ENCODE measurements at regions not wholly inside any gene's neighbourhood (a gene's known extent, or its start where the extent isn't known, plus 50 kb on each side); places are given as distances from the start of the nearest gene placed in this dataset.

- no peaks in the 10 kb centered on the region for H3K9me2 ChIP-seq (ENCODE audit: insufficient read depth)
- in situ Hi-C loops (cut with MboI): no loop called here
- H3K9ac ChIP-seq: no peak overlapping the region
- 2 to 7% methylated on average over 5 of the region's 5 CpGs for WGBS, 2 experiments (ENCODE audit: low coverage in 1 of 2, low lambda C conversion rate in 2 of 2, missing lambda C conversion rate in 2 of 2)
- no peak overlapping the region for H3K27ac ChIP-seq
- H3K36me3 ChIP-seq (ENCODE audit: low read depth): no peaks in the 10 kb centered on the region
- no peaks in the 10 kb centered on the region for H3K4me1 ChIP-seq (ENCODE audit: insufficient read depth)
- no peaks in the 10 kb centered on the region for H3F3A ChIP-seq (ENCODE audit: insufficient read depth)
- H3K9me3 ChIP-seq (ENCODE audit: low read depth): no peaks in the 10 kb centered on the region
- no peaks in the 10 kb centered on the region for H3K27me3 ChIP-seq (replicated peaks; ENCODE audit: insufficient read depth)
- H4K20me1 ChIP-seq (ENCODE audit: insufficient read depth): no peaks in the 10 kb centered on the region; the same call in 1 of the 2 replicates
- no peak overlapping the region for H3K4me3 ChIP-seq
- no peak for DNase-seq
- H2AFZ ChIP-seq: no peak overlapping the region
- H3K4me2 ChIP-seq (ENCODE audit: unreplicated experiment): no peak overlapping the region
- TF ChIP-seq EZH2phosphoT487 (IDR thresholded peaks at IDR 0.05; ENCODE audit: insufficient read depth, low read depth): no peak
- TF ChIP-seq EZH2 (IDR thresholded peaks at IDR 0.05; ENCODE audit: insufficient read depth, poor library complexity, severe bottlenecking): no peak
- H3K79me2 ChIP-seq (ENCODE audit: insufficient read depth): no peaks in the 10 kb centered on the region
Measured at GRCh38 chr4:175906384-175906783, 94.3 kb upstream of the GPM6A start.

DNA sequence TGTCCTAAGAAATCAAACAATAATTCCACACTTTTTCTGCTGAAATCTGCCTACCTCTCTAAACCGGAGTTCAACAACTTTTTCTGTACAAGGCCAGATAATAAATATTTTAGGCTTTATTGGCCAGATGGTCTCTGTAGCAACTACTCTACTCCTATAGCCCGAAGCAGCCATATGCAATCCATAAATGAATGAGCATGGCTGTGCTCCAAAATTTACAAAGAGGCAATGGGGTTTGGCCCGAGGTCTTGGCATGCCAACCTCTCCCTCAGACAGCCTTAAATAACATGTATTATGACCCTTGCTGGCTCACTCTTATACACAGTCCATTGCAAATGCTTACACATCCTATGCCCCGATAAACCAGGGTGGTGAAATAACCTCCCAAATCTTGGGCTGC lies 98.6 kb upstream of the GPM6A start:
- in situ Hi-C loops (cut with MboI): no loop called here
- H3K4me3 ChIP-seq: no peak overlapping the region
- no peaks in the 10 kb centered on the region for H3K4me1 ChIP-seq (ENCODE audit: insufficient read depth)
- 8 to 17% methylated on average over 4 of the region's 4 CpGs for WGBS, 2 experiments (ENCODE audit: low coverage in 1 of 2, low lambda C conversion rate in 2 of 2, missing lambda C conversion rate in 2 of 2)
- no peaks in the 10 kb centered on the region for H4K20me1 ChIP-seq (ENCODE audit: insufficient read depth)
- H3K9ac ChIP-seq: no peak overlapping the region
- H3K9me2 ChIP-seq (ENCODE audit: insufficient read depth): no peaks in the 10 kb centered on the region
- H3K79me2 ChIP-seq (ENCODE audit: insufficient read depth): no peaks in the 10 kb centered on the region
- H3K9me3 ChIP-seq (ENCODE audit: low read depth): no peaks in the 10 kb centered on the region
- no peaks in the 10 kb centered on the region for H3K36me3 ChIP-seq (ENCODE audit: low read depth)
- TF ChIP-seq EZH2 (IDR thresholded peaks at IDR 0.05; ENCODE audit: insufficient read depth, poor library complexity, severe bottlenecking): no peak
- no peak for TF ChIP-seq EZH2phosphoT487 (IDR thresholded peaks at IDR 0.05; ENCODE audit: insufficient read depth, low read depth)
- H3K27ac ChIP-seq: no peak overlapping the region
- no peak overlapping the region for H2AFZ ChIP-seq
- DNase-seq: no peak
- H3F3A ChIP-seq (ENCODE audit: insufficient read depth): no peaks in the 10 kb centered on the region
- no peaks in the 10 kb centered on the region for H3K27me3 ChIP-seq (replicated peaks; ENCODE audit: insufficient read depth)
- H3K4me2 ChIP-seq (ENCODE audit: unreplicated experiment): no peak overlapping the region

GRCh38 chr4:175916626-175917351 lies 104.7 kb upstream of the GPM6A start:
- Histone ChIP-seq H2AFZ (no peak overlapping the region), H3K27ac (no peak overlapping the region), H3K79me2 (ENCODE audit: insufficient read depth) (no peaks in the 10 kb centered on the region), H4K20me1 (ENCODE audit: insufficient read depth) (no peaks in the 10 kb centered on the region), H3K4me2 (ENCODE audit: unreplicated experiment) (no peak overlapping the region), H3K9me2 (ENCODE audit: insufficient read depth) (no peaks in the 10 kb centered on the region), H3K9me3 (ENCODE audit: low read depth) (no peaks in the 10 kb centered on the region), H3F3A (ENCODE audit: insufficient read depth) (no peaks in the 10 kb centered on the region), H3K27me3 (replicated peaks; ENCODE audit: insufficient read depth) (no peaks in the 10 kb centered on the region), H3K9ac (no peak overlapping the region), H3K4me1 (ENCODE audit: insufficient read depth) (no peaks in the 10 kb centered on the region), H3K4me3 (no peak overlapping the region), H3K36me3 (ENCODE audit: low read depth) (no peaks in the 10 kb centered on the region)
- TF ChIP-seq EZH2 (IDR thresholded peaks at IDR 0.05; ENCODE audit: insufficient read depth, poor library complexity, severe bottlenecking) (no peak), EZH2phosphoT487 (IDR thresholded peaks at IDR 0.05; ENCODE audit: insufficient read depth, low read depth) (no peak)
- no peak for DNase-seq
- in situ Hi-C loops (cut with MboI): no loop called here
- WGBS, 2 experiments (ENCODE audit: low coverage in 1 of 2, low lambda C conversion rate in 2 of 2, missing lambda C conversion rate in 2 of 2): 47 to 53% methylated on average over 6 of the region's 6 CpGs

- Histone ChIP-seq H3K4me1 (ENCODE audit: insufficient read depth) (no peaks in the 10 kb centered on the region), H3K79me2 (ENCODE audit: insufficient read depth) (no peaks in the 10 kb centered on the region), H3K4me2 (ENCODE audit: unreplicated experiment) (no peak overlapping the region), H3K27me3 (replicated peaks; ENCODE audit: insufficient read depth) (no peaks in the 10 kb centered on the region), H3K9me3 (ENCODE audit: low read depth) (no peaks in the 10 kb centered on the region), H3K9me2 (ENCODE audit: insufficient read depth) (peaks cover 4% of the 10 kb centered on the region; the same call in 1 of the 2 replicates), H3F3A (ENCODE audit: insufficient read depth) (no peaks in the 10 kb centered on the region), H2AFZ (no peak overlapping the region), H3K9ac (no peak overlapping the region), H3K4me3 (no peak overlapping the region), H4K20me1 (ENCODE audit: insufficient read depth) (no peaks in the 10 kb centered on the region), H3K27ac (no peak overlapping the region), H3K36me3 (ENCODE audit: low read depth) (no peaks in the 10 kb centered on the region)
- no peak for DNase-seq
- TF ChIP-seq EZH2phosphoT487 (IDR thresholded peaks at IDR 0.05; ENCODE audit: insufficient read depth, low read depth): no peak
- no peak for TF ChIP-seq EZH2 (IDR thresholded peaks at IDR 0.05; ENCODE audit: insufficient read depth, poor library complexity, severe bottlenecking)
- in situ Hi-C loops (cut with MboI): no loop called here
- WGBS, 2 experiments (ENCODE audit: low coverage in 1 of 2, low lambda C conversion rate in 2 of 2, missing lambda C conversion rate in 2 of 2): 74 to 87% methylated on average over 5 of the region's 5 CpGs
Measured at GRCh38 chr4:175927121-175927520, 115.1 kb upstream of the GPM6A start.

Measured in GM23248 (cell line).